HepG2 (cell line): ENCODE measurements at regions not wholly inside any gene's neighbourhood (a gene's known extent, or its start where the extent isn't known, plus 50 kb on each side); places are given as distances from the start of the nearest gene placed in this dataset.
A peak's percentile ranks its signal among the peaks of the same experiment; 100 is the strongest.

Experiments
- ATAC-seq: fragments of 200-7000 bp; cut with Tn5 transposase; 3 replicates; pipeline ENCODE4 v1.9.1; 2020; ENCODE audit warnings: mild to moderate bottlenecking, moderate library complexity
- BruUV-seq: library from RNA; stranded (reverse); fragments of 400-500 nt; replicated peaks from 2 replicates; lab custom pipeline; 2021; lab: Mats Ljungman, UMichigan
- CTCF ChIA-PET: fragments of 300-600 bp; formaldehyde crosslinking; extraction: SDS; loops from one replicate; lab custom pipeline; 2021; ENCODE audit warnings: low total read pairs, inconsistent platforms, low intra/inter-chr PET ratio; lab: Yijun Ruan, JAX
- POLR2A ChIA-PET: fragments of 350-600 bp; sonication (Branson Sonifier 250); formaldehyde crosslinking; loops from one replicate; lab custom pipeline; 2020; ENCODE audit warnings: antibody characterized with exemption, inconsistent platforms; lab: Yijun Ruan, JAX
- DNase-seq: peaks from one replicate; pipeline ENCODE4 v3.0.0-alpha.2; 2015; ENCODE audit warnings: low spot score
- FAIRE-seq: peaks from 3 replicates; lab custom pipeline; 2011; peaks lifted over from hg19 to GRCh38; lab: Jason Lieb, UNC
- H2AFZ ChIP-seq: one replicate; pipeline ENCODE4 v1.6.1; 2011; ENCODE audit warnings: low read length, inconsistent platforms
- H3K27ac ChIP-seq: fragments of 300-600 bp; 3 replicates; pipeline ENCODE4 v1.8.0; 2011; ENCODE audit warnings: mixed run types, mild to moderate bottlenecking, mixed read lengths, low read length, inconsistent platforms; ENCODE audit not compliant: insufficient read depth; ENCODE audit errors: extremely low read length
- H3K27me3 ChIP-seq, 2 experiments: fragments of 200-600 bp in 1 of 2; 2 replicates in 1 of 2; 3 replicates in 1 of 2; pipeline versions ENCODE4 v1.6.0 to v1.8.0; 2011; ENCODE audit warnings: low read length in 2 of 2, mild to moderate bottlenecking in 2 of 2, moderate library complexity in 2 of 2, inconsistent platforms in 1 of 2; ENCODE audit not compliant: insufficient read depth in 2 of 2, control insufficient read depth in 1 of 2
- H3K36me3 ChIP-seq, 2 experiments: fragments of 200-600 bp in 1 of 2; replicated peaks in 1 of 2; 2 replicates in 1 of 2; 3 replicates in 1 of 2; pipeline versions ENCODE4 v1.5.1 to v1.8.0; 2011; ENCODE audit warnings: low read length in 2 of 2, inconsistent platforms in 1 of 2; ENCODE audit not compliant: insufficient read depth in 2 of 2, control insufficient read depth in 1 of 2
- H3K4me1 ChIP-seq: 2 replicates; pipeline ENCODE4 v1.5.1; 2012; ENCODE audit warnings: low read length, inconsistent platforms; ENCODE audit not compliant: insufficient read depth
- H3K4me2 ChIP-seq: 2 replicates; pipeline ENCODE4 v1.6.0; 2011; ENCODE audit warnings: low read depth, low read length, inconsistent platforms
- H3K4me3 ChIP-seq, 3 experiments: fragments of 200-600 bp in 1 of 3; sonication (generic), shearing (Covaris generic) in 1 of 3; replicated peaks in 1 of 3; 2 replicates each; pipeline ENCODE4 v1.5.1; 2011 to 2016; ENCODE audit warnings: low read length in 3 of 3, inconsistent platforms in 2 of 3, low read depth in 2 of 3, mild to moderate bottlenecking in 2 of 3, control low read depth in 1 of 3, mixed read lengths in 1 of 3; ENCODE audit not compliant: insufficient read depth in 1 of 3
- H3K79me2 ChIP-seq: one replicate; pipeline ENCODE4 v1.6.1; 2011; ENCODE audit warnings: low read length, inconsistent platforms; ENCODE audit not compliant: insufficient read depth
- H3K9ac ChIP-seq: 2 replicates; pipeline ENCODE4 v1.6.0; 2011; ENCODE audit warnings: mild to moderate bottlenecking, low read depth, low read length, inconsistent platforms; ENCODE audit not compliant: insufficient read depth
- H3K9me3 ChIP-seq: 2 replicates; pipeline ENCODE4 v1.5.1; 2012; ENCODE audit warnings: mild to moderate bottlenecking, low read length
- H4K20me1 ChIP-seq: 2 replicates; pipeline ENCODE4 v1.6.0; 2011; ENCODE audit warnings: inconsistent platforms, mild to moderate bottlenecking, low read length, moderate library complexity; ENCODE audit not compliant: insufficient read depth
- MAFF ChIP-seq: IDR thresholded peaks from 2 replicates; pipeline ENCODE4 v1.6.1; 2011; ENCODE audit warnings: low read depth, low read length, improper control_type of control experiment
- MAFK ChIP-seq, 2 experiments: IDR thresholded peaks in 1 of 2; conservative IDR thresholded peaks in 1 of 2; 2 replicates each; pipeline ENCODE4 v1.6.1; 2011; ENCODE audit warnings: improper control_type of control experiment in 2 of 2, low read length in 2 of 2
- NR2F2 ChIP-seq: IDR thresholded peaks from 2 replicates; pipeline ENCODE4 v1.6.1; 2012; ENCODE audit warnings: low read depth, inconsistent platforms, borderline replicate concordance
- ZNF142 ChIP-seq: sonication (generic); formaldehyde crosslinking; IDR thresholded peaks from 2 replicates; pipeline ENCODE4 v1.4.0; 2020; ENCODE audit warnings: missing genetic modification reagents
- in situ Hi-C: cut with HindIII; loops from 2 replicates; pipeline ENCODE4 v1.10.0; 2017; ENCODE audit warnings: low pct_unique_long_range_greater_than_20kb; ENCODE audit not compliant: extremely low pct_ligation_motif_present
- intact Hi-C: fragments of 100-400 bp; cut with micrococcal nuclease; formaldehyde crosslinking; loops from one replicate; pipeline ENCODE4 v1.10.0; 2022; ENCODE audit not compliant: unreplicated experiment
- TF ChIP-seq, protein P1 (sequence below): sonication (generic); formaldehyde crosslinking; IDR thresholded peaks from 2 replicates; pipeline ENCODE4 v1.5.1; 2020; ENCODE audit warnings: mild to moderate bottlenecking, missing genetic modification reagents, borderline replicate concordance

- no peak overlapping the region for H3K9ac ChIP-seq
- no TSS peak for BruUV-seq
- H3K4me2 ChIP-seq = no peak overlapping the region
- H3K27me3 ChIP-seq = no peaks in the 10 kb centered on the region
- H3K4me1 ChIP-seq = no peaks in the 10 kb centered on the region
- in situ Hi-C loops (no loop called here), intact Hi-C loops (no loop called here)
- H3K36me3 ChIP-seq = no peaks in the 10 kb centered on the region
- FAIRE-seq (no peak), ATAC-seq (no peak), DNase-seq (no peak)
- H3K4me3 ChIP-seq = no peak overlapping the region
- ChIA-PET CTCF (no interaction called here), POLR2A (no interaction called here)
- no peak overlapping the region for H3K27ac ChIP-seq
- no peak overlapping the region for H2AFZ ChIP-seq
- H4K20me1 ChIP-seq = no peaks in the 10 kb centered on the region
- H3K79me2 ChIP-seq = no peaks in the 10 kb centered on the region
- H3K9me3 ChIP-seq = peaks cover 3% of the 10 kb centered on the region; the same call in 1 of the 2 replicates
- TF ChIP-seq MAFF = peak; percentile 83
- TF ChIP-seq, protein P1, sequence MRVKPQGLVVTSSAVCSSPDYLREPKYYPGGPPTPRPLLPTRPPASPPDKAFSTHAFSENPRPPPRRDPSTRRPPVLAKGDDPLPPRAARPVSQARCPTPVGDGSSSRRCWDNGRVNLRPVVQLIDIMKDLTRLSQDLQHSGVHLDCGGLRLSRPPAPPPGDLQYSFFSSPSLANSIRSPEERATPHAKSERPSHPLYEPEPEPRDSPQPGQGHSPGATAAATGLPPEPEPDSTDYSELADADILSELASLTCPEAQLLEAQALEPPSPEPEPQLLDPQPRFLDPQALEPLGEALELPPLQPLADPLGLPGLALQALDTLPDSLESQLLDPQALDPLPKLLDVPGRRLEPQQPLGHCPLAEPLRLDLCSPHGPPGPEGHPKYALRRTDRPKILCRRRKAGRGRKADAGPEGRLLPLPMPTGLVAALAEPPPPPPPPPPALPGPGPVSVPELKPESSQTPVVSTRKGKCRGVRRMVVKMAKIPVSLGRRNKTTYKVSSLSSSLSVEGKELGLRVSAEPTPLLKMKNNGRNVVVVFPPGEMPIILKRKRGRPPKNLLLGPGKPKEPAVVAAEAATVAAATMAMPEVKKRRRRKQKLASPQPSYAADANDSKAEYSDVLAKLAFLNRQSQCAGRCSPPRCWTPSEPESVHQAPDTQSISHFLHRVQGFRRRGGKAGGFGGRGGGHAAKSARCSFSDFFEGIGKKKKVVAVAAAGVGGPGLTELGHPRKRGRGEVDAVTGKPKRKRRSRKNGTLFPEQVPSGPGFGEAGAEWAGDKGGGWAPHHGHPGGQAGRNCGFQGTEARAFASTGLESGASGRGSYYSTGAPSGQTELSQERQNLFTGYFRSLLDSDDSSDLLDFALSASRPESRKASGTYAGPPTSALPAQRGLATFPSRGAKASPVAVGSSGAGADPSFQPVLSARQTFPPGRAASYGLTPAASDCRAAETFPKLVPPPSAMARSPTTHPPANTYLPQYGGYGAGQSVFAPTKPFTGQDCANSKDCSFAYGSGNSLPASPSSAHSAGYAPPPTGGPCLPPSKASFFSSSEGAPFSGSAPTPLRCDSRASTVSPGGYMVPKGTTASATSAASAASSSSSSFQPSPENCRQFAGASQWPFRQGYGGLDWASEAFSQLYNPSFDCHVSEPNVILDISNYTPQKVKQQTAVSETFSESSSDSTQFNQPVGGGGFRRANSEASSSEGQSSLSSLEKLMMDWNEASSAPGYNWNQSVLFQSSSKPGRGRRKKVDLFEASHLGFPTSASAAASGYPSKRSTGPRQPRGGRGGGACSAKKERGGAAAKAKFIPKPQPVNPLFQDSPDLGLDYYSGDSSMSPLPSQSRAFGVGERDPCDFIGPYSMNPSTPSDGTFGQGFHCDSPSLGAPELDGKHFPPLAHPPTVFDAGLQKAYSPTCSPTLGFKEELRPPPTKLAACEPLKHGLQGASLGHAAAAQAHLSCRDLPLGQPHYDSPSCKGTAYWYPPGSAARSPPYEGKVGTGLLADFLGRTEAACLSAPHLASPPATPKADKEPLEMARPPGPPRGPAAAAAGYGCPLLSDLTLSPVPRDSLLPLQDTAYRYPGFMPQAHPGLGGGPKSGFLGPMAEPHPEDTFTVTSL (CRISPR knock-in tag) = no peak
- peak; percentile 76 to 91 for TF ChIP-seq MAFK (conservative IDR thresholded peaks at IDR 0.05 in 1 of 2, IDR thresholded peaks at IDR 0.05 in 1 of 2; ENCODE audit: low read length in 2 of 2)
- TF ChIP-seq NR2F2 = no peak
- no peak for TF ChIP-seq ZNF142 (CRISPR knock-in tag)
- TF ChIP-seq, all 625 proteins: peak for 2
Measured at GRCh38 chr2:137845422-137845821, 118.9 kb upstream of the HNMT start.
